Sigmoid colon (tissue), 6 donors: ENCODE measurements at regions not wholly inside any gene's neighbourhood (a gene's known extent, or its start where the extent isn't known, plus 50 kb on each side); places are given as distances from the start of the nearest gene placed in this dataset.

ENCODE experiments used
- DNase-seq: peaks from one replicate; pipeline ENCODE4 v3.0.0-alpha.2; 2019
- H3K27ac ChIP-seq, 4 donors: fragments of 200-600 bp; sonication (generic); one replicate each; pipeline ENCODE4 v1.5.1; 2016 to 2019; ENCODE audit warnings: mild to moderate bottlenecking in 1 of 4
- H3K27me3 ChIP-seq, 3 donors: fragments of 200-600 bp; sonication (generic); one replicate each; pipeline ENCODE4 v1.5.1; 2019; ENCODE audit warnings: mild to moderate bottlenecking in 1 of 3
- H3K36me3 ChIP-seq, 4 donors: fragments of 200-600 bp; sonication (generic); one replicate each; pipeline ENCODE4 v1.5.1; 2016 to 2019
- H3K4me1 ChIP-seq, 4 donors: fragments of 200-600 bp; sonication (generic); one replicate each; pipeline ENCODE4 v1.5.1; 2017 to 2019
- H3K4me3 ChIP-seq, 4 donors: fragments of 200-600 bp; sonication (generic); one replicate each; pipeline ENCODE4 v1.5.1; 2017 to 2019; ENCODE audit warnings: mild to moderate bottlenecking in 2 of 4, moderate library complexity in 1 of 4
- H3K9me3 ChIP-seq, 4 donors: fragments of 200-600 bp in 3 of 4; sonication (generic) in 3 of 4; one replicate each; pipeline versions ENCODE4 v1.5.1 to v1.6.1; 2013 to 2019
- CTCF ChIP-seq, 4 experiments: fragments of 450-650 bp in 3 of 4; fragments of 200-600 bp in 1 of 4; IDR thresholded peaks; one replicate each; pipeline ENCODE4 v1.5.1; 2016 to 2019; ENCODE audit warnings: antibody characterized with exemption in 4 of 4, mild to moderate bottlenecking in 3 of 4, moderate library complexity in 2 of 4
- EP300 ChIP-seq, 4 donors: sonication (generic); formaldehyde crosslinking; IDR thresholded peaks; one replicate each; pipeline ENCODE4 v1.6.1; 2017; ENCODE audit warnings: antibody characterized with exemption in 4 of 4
- POLR2A ChIP-seq, 2 donors: fragments of 450-650 bp; IDR thresholded peaks; one replicate each; pipeline ENCODE4 v1.6.1; 2016; ENCODE audit warnings: antibody characterized with exemption in 2 of 2, mild to moderate bottlenecking in 2 of 2, moderate library complexity in 2 of 2
- POLR2AphosphoS5 ChIP-seq, 4 donors: sonication (generic); formaldehyde crosslinking; IDR thresholded peaks; one replicate each; pipeline ENCODE4 v1.6.1; 2017; ENCODE audit warnings: antibody characterized with exemption in 4 of 4
- whole genome bisulfite sequencing, 2 donors: extraction: QIAGEN DNeasy Blood & Tissue Kit; methylation state at CpG; one replicate each; pipeline ENCODE4 v1.1.7; 2013; 5-methylcytosine and 5-hydroxymethylcytosine counted together
- intact Hi-C: fragments of 100-400 bp; cut with DNase I; formaldehyde crosslinking; loops from one replicate; pipeline ENCODE4 v1.15.1; 2023
- donor health status: healthy with polysubstance abuse.
- donor health status: healthy.

GRCh38 chr4:177796841-177797240 lies 354.6 kb upstream of the AGA start:
- H3K4me3 ChIP-seq = no peak overlapping the region
- no peaks in the 10 kb centered on the region for H3K9me3 ChIP-seq
- no peak overlapping the region for H3K27ac ChIP-seq
- H3K36me3 ChIP-seq = no peaks in the 10 kb centered on the region
- no peaks in the 10 kb centered on the region for H3K4me1 ChIP-seq
- no peak for TF ChIP-seq POLR2AphosphoS5 (IDR thresholded peaks at IDR 0.05)
- TF ChIP-seq EP300 (IDR thresholded peaks at IDR 0.05) = no peak
- no peaks in the 10 kb centered on the region for H3K27me3 ChIP-seq
- 20 to 48% methylated on average over 5 of the region's 5 CpGs for WGBS, 2 donors
- intact Hi-C loops = no loop called here
- DNase-seq = no peak

GRCh38 chr4:177798161-177798560 lies 355.9 kb upstream of the AGA start:
- Histone ChIP-seq H3K27me3 (no peaks in the 10 kb centered on the region), H3K4me1 (no peaks in the 10 kb centered on the region), H3K36me3 (no peaks in the 10 kb centered on the region), H3K4me3 (no peak overlapping the region), H3K9me3 (no peaks in the 10 kb centered on the region), H3K27ac (no peak overlapping the region)
- TF ChIP-seq CTCF (IDR thresholded peaks at IDR 0.05) (no peak), EP300 (IDR thresholded peaks at IDR 0.05) (no peak), POLR2AphosphoS5 (IDR thresholded peaks at IDR 0.05) (no peak), POLR2A (IDR thresholded peaks at IDR 0.05) (no peak)
- no peak for DNase-seq
- WGBS, 2 donors = 0% methylated on average over 1 of the region's 1 CpG
- intact Hi-C loops = no loop called here

GRCh38 chr4:177802162-177802561 lies 359.9 kb upstream of the AGA start:
- no peak for DNase-seq
- no peaks in the 10 kb centered on the region for H3K4me1 ChIP-seq
- H3K27ac ChIP-seq = no peak overlapping the region
- WGBS, 2 donors = 8 to 43% methylated on average over 1 of the region's 1 CpG
- H3K9me3 ChIP-seq = no peaks in the 10 kb centered on the region
- no peak overlapping the region for H3K4me3 ChIP-seq
- intact Hi-C loops = no loop called here
- TF ChIP-seq POLR2AphosphoS5 (IDR thresholded peaks at IDR 0.05) (no peak), POLR2A (IDR thresholded peaks at IDR 0.05) (no peak), CTCF (IDR thresholded peaks at IDR 0.05) (no peak), EP300 (IDR thresholded peaks at IDR 0.05) (no peak)
- no peaks in the 10 kb centered on the region for H3K36me3 ChIP-seq
- no peaks in the 10 kb centered on the region for H3K27me3 ChIP-seq

GRCh38 chr4:177802661-177803060 lies 360.4 kb upstream of the AGA start:
- WGBS, 2 donors = 55 to 80% methylated on average over 1 of the region's 1 CpG
- H3K4me1 ChIP-seq = no peaks in the 10 kb centered on the region
- H3K27me3 ChIP-seq = no peaks in the 10 kb centered on the region
- H3K36me3 ChIP-seq = no peaks in the 10 kb centered on the region
- H3K27ac ChIP-seq = no peak overlapping the region
- intact Hi-C loops = no loop called here
- no peak for DNase-seq
- TF ChIP-seq CTCF (IDR thresholded peaks at IDR 0.05) (no peak), POLR2A (IDR thresholded peaks at IDR 0.05) (no peak), EP300 (IDR thresholded peaks at IDR 0.05) (no peak), POLR2AphosphoS5 (IDR thresholded peaks at IDR 0.05) (no peak)
- H3K9me3 ChIP-seq = no peaks in the 10 kb centered on the region
- no peak overlapping the region for H3K4me3 ChIP-seq

- WGBS, 2 donors = 65 to 78% methylated on average over 3 of the region's 3 CpGs
- no peaks in the 10 kb centered on the region for H3K36me3 ChIP-seq
- no peaks in the 10 kb centered on the region for H3K27me3 ChIP-seq
- DNase-seq = no peak
- no peaks in the 10 kb centered on the region for H3K9me3 ChIP-seq
- intact Hi-C loops = no loop called here
- no peak overlapping the region for H3K4me3 ChIP-seq
- no peak for TF ChIP-seq POLR2A (IDR thresholded peaks at IDR 0.05)
- no peak overlapping the region for H3K27ac ChIP-seq
- no peaks in the 10 kb centered on the region for H3K4me1 ChIP-seq
Observed at GRCh38 chr4:177803151-177803550, 360.9 kb upstream of the AGA start.

- Histone ChIP-seq H3K4me1 (no peaks in the 10 kb centered on the region), H3K9me3 (no peaks in the 10 kb centered on the region), H3K27me3 (no peaks in the 10 kb centered on the region), H3K27ac (no peak overlapping the region), H3K36me3 (no peaks in the 10 kb centered on the region), H3K4me3 (no peak overlapping the region)
- intact Hi-C loops = no loop called here
- TF ChIP-seq EP300 (IDR thresholded peaks at IDR 0.05) = no peak
- TF ChIP-seq CTCF (IDR thresholded peaks at IDR 0.05) = no peak
- TF ChIP-seq POLR2A (IDR thresholded peaks at IDR 0.05) = no peak
- no peak for TF ChIP-seq POLR2AphosphoS5 (IDR thresholded peaks at IDR 0.05)
- WGBS, 2 donors = 15 to 50% methylated on average over 3 of the region's 3 CpGs
- DNase-seq = no peak
Observed at GRCh38 chr4:177809791-177810190, 367.6 kb upstream of the AGA start.
